ENCODE measurements at regions not wholly inside any gene's neighbourhood (a gene's known extent, or its start where the extent isn't known, plus 50 kb on each side); places are given as distances from the start of the nearest gene placed in this dataset.

- H2AFZ ChIP-seq (ENCODE audit: control insufficient read depth, low read length) = no peak overlapping the region
These were observed 531.9 kb upstream of the MAN1A1 start for GRCh38 chr6:119881416-119881815.

DNA sequence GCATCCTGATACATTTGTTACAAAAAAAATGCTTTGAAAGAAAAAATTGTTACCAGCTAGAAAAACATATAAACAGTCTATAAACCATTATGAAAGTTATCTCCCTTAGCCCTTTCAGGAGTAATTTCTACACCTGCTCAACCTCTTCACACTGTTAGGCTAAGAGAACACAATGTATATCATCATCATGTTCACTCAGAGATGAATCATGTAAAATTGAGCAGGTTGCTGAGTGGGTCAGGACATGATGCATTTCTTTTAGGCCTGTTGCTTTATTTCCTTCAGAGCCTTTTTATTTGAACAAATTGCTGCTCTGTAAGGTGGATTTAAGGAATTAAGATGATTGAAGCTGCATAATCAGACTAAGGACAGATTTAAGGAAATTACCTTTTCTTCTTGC lies 531.3 kb upstream of the MAN1A1 start:
- no peak for FAIRE-seq

More at GRCh38 chr6:119881416-119881815, 531.9 kb upstream of the MAN1A1 start:
- Histone ChIP-seq H3K9me3 (ENCODE audit: control insufficient read depth, low read depth, low read length) (no peaks in the 10 kb centered on the region), H3K4me3 (ENCODE audit: control insufficient read depth in 2 of 3, extremely low read depth in 1 of 3, insufficient read depth in 2 of 3, low read depth in 1 of 3, low read length in 3 of 3) (no peak overlapping the region), H3K27me3 (ENCODE audit: control insufficient read depth, extremely low read depth, insufficient read depth, low read length) (no peaks in the 10 kb centered on the region), H3K27ac (ENCODE audit: control insufficient read depth, insufficient read depth, low read length) (no peak overlapping the region), H3K36me3 (ENCODE audit: control insufficient read depth in 2 of 2, extremely low read depth in 1 of 2, insufficient read depth in 2 of 2, low read length in 2 of 2) (no peaks in the 10 kb centered on the region), H3K4me1 (ENCODE audit: control insufficient read depth, extremely low read depth, insufficient read depth, low read length) (peaks cover 6% of the 10 kb centered on the region), H3K9me1 (ENCODE audit: control insufficient read depth, extremely low read depth, insufficient read depth, low read length) (no peaks in the 10 kb centered on the region), H4K20me1 (ENCODE audit: control insufficient read depth, extremely low read depth, insufficient read depth, low read length) (no peaks in the 10 kb centered on the region), H3K4me2 (ENCODE audit: control insufficient read depth, extremely low read depth, insufficient read depth, low read depth, low read length) (no peak overlapping the region), H3K9ac (ENCODE audit: control insufficient read depth, extremely low read depth, insufficient read depth, low read length) (no peak overlapping the region), H3K79me2 (ENCODE audit: control insufficient read depth, insufficient read depth, low read length) (no peaks in the 10 kb centered on the region)
- DNase-seq (ENCODE audit: low read depth, low spot score) (no peak), FAIRE-seq (peak; percentile 51)
- TF ChIP-seq CTCF (optimal IDR thresholded peaks at IDR 0.05 in 1 of 3, IDR thresholded peaks at IDR 0.05 in 1 of 3, conservative IDR thresholded peaks at IDR 0.05 in 1 of 3; ENCODE audit: extremely low read depth in 1 of 3, insufficient read depth in 2 of 3, low read length in 3 of 3) (no peak), EZH2 (IDR thresholded peaks at IDR 0.05; ENCODE audit: low read length) (no peak)
- dilution Hi-C loops (cut with MboI; ENCODE audit: extremely low pct_ligation_motif_present, low sequenced_read_pairs) = no loop called here

More for the DNA sequence above, 531.3 kb upstream of the MAN1A1 start:
- Histone ChIP-seq H3K79me2 (ENCODE audit: control insufficient read depth, insufficient read depth, low read length) (no peaks in the 10 kb centered on the region), H3K4me3 (ENCODE audit: control insufficient read depth in 2 of 3, extremely low read depth in 1 of 3, insufficient read depth in 2 of 3, low read depth in 1 of 3, low read length in 3 of 3) (no peak overlapping the region), H3K9me3 (ENCODE audit: control insufficient read depth, low read depth, low read length) (no peaks in the 10 kb centered on the region), H3K36me3 (ENCODE audit: control insufficient read depth in 2 of 2, extremely low read depth in 1 of 2, insufficient read depth in 2 of 2, low read length in 2 of 2) (no peaks in the 10 kb centered on the region), H3K9me1 (ENCODE audit: control insufficient read depth, extremely low read depth, insufficient read depth, low read length) (no peaks in the 10 kb centered on the region), H4K20me1 (ENCODE audit: control insufficient read depth, extremely low read depth, insufficient read depth, low read length) (no peaks in the 10 kb centered on the region), H3K27ac (ENCODE audit: control insufficient read depth, insufficient read depth, low read length) (no peak overlapping the region), H3K4me2 (ENCODE audit: control insufficient read depth, extremely low read depth, insufficient read depth, low read depth, low read length) (no peak overlapping the region), H2AFZ (ENCODE audit: control insufficient read depth, low read length) (no peak overlapping the region), H3K27me3 (ENCODE audit: control insufficient read depth, extremely low read depth, insufficient read depth, low read length) (no peaks in the 10 kb centered on the region), H3K9ac (ENCODE audit: control insufficient read depth, extremely low read depth, insufficient read depth, low read length) (no peak overlapping the region), H3K4me1 (ENCODE audit: control insufficient read depth, extremely low read depth, insufficient read depth, low read length) (peaks cover 6% of the 10 kb centered on the region)
- dilution Hi-C loops (cut with MboI; ENCODE audit: extremely low pct_ligation_motif_present, low sequenced_read_pairs) = no loop called here
- TF ChIP-seq CTCF (optimal IDR thresholded peaks at IDR 0.05 in 1 of 3, IDR thresholded peaks at IDR 0.05 in 1 of 3, conservative IDR thresholded peaks at IDR 0.05 in 1 of 3; ENCODE audit: extremely low read depth in 1 of 3, insufficient read depth in 2 of 3, low read length in 3 of 3) = no peak
- no peak for TF ChIP-seq EZH2 (IDR thresholded peaks at IDR 0.05; ENCODE audit: low read length)
- no peak for DNase-seq (ENCODE audit: low read depth, low spot score)

Data from keratinocyte (primary cell).